NOMO-1 treated with dmso at 0.1 percent for 144 hours (cell line): ENCODE measurements at regions not wholly inside any gene's neighbourhood (a gene's known extent, or its start where the extent isn't known, plus 50 kb on each side); places are given as distances from the start of the nearest gene placed in this dataset.

ENCODE experiments used
- DNase-seq: peaks from one replicate; lab custom pipeline; 2025; ENCODE audit not compliant: unreplicated experiment; lab: John Stamatoyannopoulos, UW

GRCh38 chr12:126858560-126858959 lies 1408.4 kb upstream of the TMEM132C start:
- DNase-seq: no peak

- no peak for DNase-seq
Observed at GRCh38 chr12:126860210-126860609, 1406.8 kb upstream of the TMEM132C start.

GRCh38 chr12:126862500-126862899 lies 1404.5 kb upstream of the TMEM132C start:
- no peak for DNase-seq

- DNase-seq: no peak
Observed at GRCh38 chr12:126869644-126870043, 1397.3 kb upstream of the TMEM132C start.

GRCh38 chr12:126873701-126874100 lies 1393.3 kb upstream of the TMEM132C start:
- DNase-seq: no peak

GRCh38 chr12:126874427-126875026 lies 1392.4 kb upstream of the TMEM132C start:
- DNase-seq: peak; percentile 31

- DNase-seq: no peak
Observed at GRCh38 chr12:126879842-126880241, 1387.1 kb upstream of the TMEM132C start.

GRCh38 chr12:126883697-126884096 lies 1383.3 kb upstream of the TMEM132C start:
- no peak for DNase-seq

GRCh38 chr12:126889501-126889900 lies 1377.5 kb upstream of the TMEM132C start:
- no peak for DNase-seq

GRCh38 chr12:126890097-126890496 lies 1376.9 kb upstream of the TMEM132C start:
- no peak for DNase-seq

GRCh38 chr12:126891789-126892188 lies 1375.2 kb upstream of the TMEM132C start:
- DNase-seq: no peak

GRCh38 chr12:126895951-126896913 lies 1370.7 kb upstream of the TMEM132C start:
- DNase-seq: no peak

- DNase-seq: no peak
Observed at GRCh38 chr12:126897102-126897501, 1369.9 kb upstream of the TMEM132C start.

- DNase-seq: no peak
Observed at GRCh38 chr12:126897778-126898177, 1369.2 kb upstream of the TMEM132C start.

- DNase-seq: no peak
Observed at GRCh38 chr12:126898562-126898961, 1368.4 kb upstream of the TMEM132C start.

GRCh38 chr12:126899926-126900792 lies 1366.8 kb upstream of the TMEM132C start:
- no peak for DNase-seq

GRCh38 chr12:126903027-126903876 lies 1363.7 kb upstream of the TMEM132C start:
- no peak for DNase-seq

- DNase-seq: no peak
Observed at GRCh38 chr12:126905752-126906151, 1361.2 kb upstream of the TMEM132C start.

GRCh38 chr12:126907900-126908764 lies 1358.8 kb upstream of the TMEM132C start:
- no peak for DNase-seq
